ENCODE measurements at regions not wholly inside any gene's neighbourhood (a gene's known extent, or its start where the extent isn't known, plus 50 kb on each side); places are given as distances from the start of the nearest gene placed in this dataset.

- DNase-seq (ENCODE audit: low read depth, low spot score) (no peak), FAIRE-seq (no peak)
- H3K4me2 ChIP-seq (ENCODE audit: control insufficient read depth, extremely low read depth, insufficient read depth, low read depth, low read length) = no peak overlapping the region
- no peak overlapping the region for H3K4me3 ChIP-seq (ENCODE audit: control insufficient read depth in 2 of 3, extremely low read depth in 1 of 3, insufficient read depth in 2 of 3, low read depth in 1 of 3, low read length in 3 of 3)
- no peaks in the 10 kb centered on the region for H3K4me1 ChIP-seq (ENCODE audit: control insufficient read depth, extremely low read depth, insufficient read depth, low read length)
- H3K79me2 ChIP-seq (ENCODE audit: control insufficient read depth, insufficient read depth, low read length) = no peaks in the 10 kb centered on the region
- H2AFZ ChIP-seq (ENCODE audit: control insufficient read depth, low read length) = no peak overlapping the region
- H3K36me3 ChIP-seq (ENCODE audit: control insufficient read depth in 2 of 2, extremely low read depth in 1 of 2, insufficient read depth in 2 of 2, low read length in 2 of 2) = no peaks in the 10 kb centered on the region
- H4K20me1 ChIP-seq (ENCODE audit: control insufficient read depth, extremely low read depth, insufficient read depth, low read length) = no peaks in the 10 kb centered on the region
- H3K9me1 ChIP-seq (ENCODE audit: control insufficient read depth, extremely low read depth, insufficient read depth, low read length) = no peaks in the 10 kb centered on the region
- TF ChIP-seq, protein P1, sequence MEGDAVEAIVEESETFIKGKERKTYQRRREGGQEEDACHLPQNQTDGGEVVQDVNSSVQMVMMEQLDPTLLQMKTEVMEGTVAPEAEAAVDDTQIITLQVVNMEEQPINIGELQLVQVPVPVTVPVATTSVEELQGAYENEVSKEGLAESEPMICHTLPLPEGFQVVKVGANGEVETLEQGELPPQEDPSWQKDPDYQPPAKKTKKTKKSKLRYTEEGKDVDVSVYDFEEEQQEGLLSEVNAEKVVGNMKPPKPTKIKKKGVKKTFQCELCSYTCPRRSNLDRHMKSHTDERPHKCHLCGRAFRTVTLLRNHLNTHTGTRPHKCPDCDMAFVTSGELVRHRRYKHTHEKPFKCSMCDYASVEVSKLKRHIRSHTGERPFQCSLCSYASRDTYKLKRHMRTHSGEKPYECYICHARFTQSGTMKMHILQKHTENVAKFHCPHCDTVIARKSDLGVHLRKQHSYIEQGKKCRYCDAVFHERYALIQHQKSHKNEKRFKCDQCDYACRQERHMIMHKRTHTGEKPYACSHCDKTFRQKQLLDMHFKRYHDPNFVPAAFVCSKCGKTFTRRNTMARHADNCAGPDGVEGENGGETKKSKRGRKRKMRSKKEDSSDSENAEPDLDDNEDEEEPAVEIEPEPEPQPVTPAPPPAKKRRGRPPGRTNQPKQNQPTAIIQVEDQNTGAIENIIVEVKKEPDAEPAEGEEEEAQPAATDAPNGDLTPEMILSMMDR (optimal IDR thresholded peaks at IDR 0.05 in 1 of 3, IDR thresholded peaks at IDR 0.05 in 1 of 3, conservative IDR thresholded peaks at IDR 0.05 in 1 of 3; ENCODE audit: extremely low read depth in 1 of 3, insufficient read depth in 2 of 3, low read length in 3 of 3) = no peak
- no peak for TF ChIP-seq EZH2 (IDR thresholded peaks at IDR 0.05; ENCODE audit: low read length)
- H3K9me3 ChIP-seq (ENCODE audit: control insufficient read depth, low read depth, low read length) = no peaks in the 10 kb centered on the region
- dilution Hi-C loops (cut with MboI; ENCODE audit: extremely low pct_ligation_motif_present, low sequenced_read_pairs) = no loop called here
- H3K27me3 ChIP-seq (ENCODE audit: control insufficient read depth, extremely low read depth, insufficient read depth, low read length) = no peaks in the 10 kb centered on the region
- H3K27ac ChIP-seq (ENCODE audit: control insufficient read depth, insufficient read depth, low read length) = no peak overlapping the region
- no peak overlapping the region for H3K9ac ChIP-seq (ENCODE audit: control insufficient read depth, extremely low read depth, insufficient read depth, low read length)
Measured at GRCh38 chr9:84059936-84060335, 79.3 kb downstream of the RMI1 start.

- H3K4me3 ChIP-seq (ENCODE audit: control insufficient read depth in 2 of 3, extremely low read depth in 1 of 3, insufficient read depth in 2 of 3, low read depth in 1 of 3, low read length in 3 of 3) = no peak overlapping the region
- no peaks in the 10 kb centered on the region for H3K9me3 ChIP-seq (ENCODE audit: control insufficient read depth, low read depth, low read length)
- H3K4me1 ChIP-seq (ENCODE audit: control insufficient read depth, extremely low read depth, insufficient read depth, low read length) = no peaks in the 10 kb centered on the region
- dilution Hi-C loops (cut with MboI; ENCODE audit: extremely low pct_ligation_motif_present, low sequenced_read_pairs) = no loop called here
- H2AFZ ChIP-seq (ENCODE audit: control insufficient read depth, low read length) = no peak overlapping the region
- no peaks in the 10 kb centered on the region for H3K36me3 ChIP-seq (ENCODE audit: control insufficient read depth in 2 of 2, extremely low read depth in 1 of 2, insufficient read depth in 2 of 2, low read length in 2 of 2)
- no peak overlapping the region for H3K9ac ChIP-seq (ENCODE audit: control insufficient read depth, extremely low read depth, insufficient read depth, low read length)
- no peak overlapping the region for H3K4me2 ChIP-seq (ENCODE audit: control insufficient read depth, extremely low read depth, insufficient read depth, low read depth, low read length)
- FAIRE-seq = no peak
- no peaks in the 10 kb centered on the region for H4K20me1 ChIP-seq (ENCODE audit: control insufficient read depth, extremely low read depth, insufficient read depth, low read length)
- no peak for DNase-seq (ENCODE audit: low read depth, low spot score)
- no peak for TF ChIP-seq EZH2 (IDR thresholded peaks at IDR 0.05; ENCODE audit: low read length)
- TF ChIP-seq, protein P1 (optimal IDR thresholded peaks at IDR 0.05 in 1 of 3, IDR thresholded peaks at IDR 0.05 in 1 of 3, conservative IDR thresholded peaks at IDR 0.05 in 1 of 3; ENCODE audit: extremely low read depth in 1 of 3, insufficient read depth in 2 of 3, low read length in 3 of 3) = no peak
- no peaks in the 10 kb centered on the region for H3K79me2 ChIP-seq (ENCODE audit: control insufficient read depth, insufficient read depth, low read length)
- H3K27ac ChIP-seq (ENCODE audit: control insufficient read depth, insufficient read depth, low read length) = no peak overlapping the region
- no peaks in the 10 kb centered on the region for H3K27me3 ChIP-seq (ENCODE audit: control insufficient read depth, extremely low read depth, insufficient read depth, low read length)
- H3K9me1 ChIP-seq (ENCODE audit: control insufficient read depth, extremely low read depth, insufficient read depth, low read length) = no peaks in the 10 kb centered on the region
Measured at GRCh38 chr9:84061613-84062193, 81.1 kb downstream of the RMI1 start.

All from keratinocyte (primary cell).